ENCODE measurements at regions not wholly inside any gene's neighbourhood (a gene's known extent, or its start where the extent isn't known, plus 50 kb on each side); places are given as distances from the start of the nearest gene placed in this dataset.

GRCh38 chr2:30341500-30342267 lies 105.4 kb upstream of the LCLAT1 start:
- DNase-seq (ENCODE audit: low read depth) = no peak

- DNase-seq (ENCODE audit: low read depth) = no peak
Measured at GRCh38 chr2:30346471-30347169, 100.4 kb upstream of the LCLAT1 start.

GRCh38 chr2:30348825-30349224 lies 98.2 kb upstream of the LCLAT1 start:
- no peak for DNase-seq (ENCODE audit: low read depth)

- no peak for DNase-seq (ENCODE audit: low read depth)
Measured at GRCh38 chr2:30349691-30350090, 97.4 kb upstream of the LCLAT1 start.

GRCh38 chr2:30351116-30351515 lies 95.9 kb upstream of the LCLAT1 start:
- no peak for DNase-seq (ENCODE audit: low read depth)

GRCh38 chr2:30351949-30352348 lies 95.1 kb upstream of the LCLAT1 start:
- DNase-seq (ENCODE audit: low read depth) = no peak

- no peak for DNase-seq (ENCODE audit: low read depth)
Measured at GRCh38 chr2:30354150-30354549, 92.9 kb upstream of the LCLAT1 start.

- no peak for DNase-seq (ENCODE audit: low read depth)
Measured at GRCh38 chr2:30354621-30355020, 92.4 kb upstream of the LCLAT1 start.

- DNase-seq (ENCODE audit: low read depth) = no peak
Measured at GRCh38 chr2:30355306-30355705, 91.7 kb upstream of the LCLAT1 start.

- DNase-seq (ENCODE audit: low read depth) = no peak
Measured at GRCh38 chr2:30356071-30356470, 91.0 kb upstream of the LCLAT1 start.

GRCh38 chr2:30356776-30357175 lies 90.3 kb upstream of the LCLAT1 start:
- DNase-seq (ENCODE audit: low read depth) = no peak

GRCh38 chr2:30358351-30358750 lies 88.7 kb upstream of the LCLAT1 start:
- no peak for DNase-seq (ENCODE audit: low read depth)

GRCh38 chr2:30358842-30359241 lies 88.2 kb upstream of the LCLAT1 start:
- DNase-seq (ENCODE audit: low read depth) = no peak

GRCh38 chr2:30359644-30360167 lies 87.3 kb upstream of the LCLAT1 start:
- DNase-seq (ENCODE audit: low read depth) = no peak

GRCh38 chr2:30361751-30362394 lies 85.2 kb upstream of the LCLAT1 start:
- DNase-seq (ENCODE audit: low read depth) = no peak

- DNase-seq (ENCODE audit: low read depth) = peak; percentile 15
Measured at GRCh38 chr2:30362468-30363081, 84.5 kb upstream of the LCLAT1 start.

- no peak for DNase-seq (ENCODE audit: low read depth)
Measured at GRCh38 chr2:30363406-30363805, 83.6 kb upstream of the LCLAT1 start.

- DNase-seq (ENCODE audit: low read depth) = no peak
Measured at GRCh38 chr2:30365201-30365600, 81.8 kb upstream of the LCLAT1 start.

GRCh38 chr2:30366199-30366691 lies 80.8 kb upstream of the LCLAT1 start:
- no peak for DNase-seq (ENCODE audit: low read depth)

GRCh38 chr2:30367232-30368070 lies 79.6 kb upstream of the LCLAT1 start:
- DNase-seq (ENCODE audit: low read depth) = no peak

- DNase-seq (ENCODE audit: low read depth) = no peak
Measured at GRCh38 chr2:30368258-30368657, 78.8 kb upstream of the LCLAT1 start.
